K562 (cell line): ENCODE measurements at regions not wholly inside any gene's neighbourhood (a gene's known extent, or its start where the extent isn't known, plus 50 kb on each side); places are given as distances from the start of the nearest gene placed in this dataset.

Experiments used
- ATAC-seq: fragments of 200-7000 bp; cut with Tn5 transposase; 3 replicates; pipeline ENCODE4 v1.9.1; 2020; ENCODE audit warnings: moderate library complexity
- BruUV-seq: library from RNA; stranded (reverse); fragments of 400-500 nt; replicated peaks from 2 replicates; lab custom pipeline; 2021; lab: Mats Ljungman, UMichigan
- CTCF ChIA-PET: fragments of 300-600 bp; formaldehyde crosslinking; extraction: SDS; loops from one replicate; lab custom pipeline; 2021; ENCODE audit warnings: low intra/inter-chr PET ratio; lab: Yijun Ruan, JAX
- POLR2A ChIA-PET: fragments of 300-600, 350-650 bp; sonication (Branson Sonifier 250); formaldehyde crosslinking; extraction: SDS; loops from one replicate; lab custom pipeline; 2021; ENCODE audit warnings: antibody characterized with exemption, inconsistent platforms; lab: Yijun Ruan, JAX
- DNase-seq, 4 experiments: peaks; one replicate each; pipeline versions ENCODE4 v3.0.0 to v3.0.0-alpha.2; 2011 to 2018; ENCODE audit warnings: low spot score in 3 of 4, mixed read lengths in 3 of 4; ENCODE audit errors: extremely low read depth in 1 of 4
- FAIRE-seq: peaks from 2 replicates; lab custom pipeline; 2011; peaks lifted over from hg19 to GRCh38; lab: Jason Lieb, UNC
- H2AFZ ChIP-seq: 2 replicates; pipeline ENCODE4 v1.6.0; 2011; ENCODE audit warnings: low read depth, low read length, control low read depth, inconsistent platforms
- H3K27ac ChIP-seq: fragments of 200-600 bp; 3 replicates; pipeline ENCODE4 v1.8.0; 2011; ENCODE audit warnings: low read depth, mild to moderate bottlenecking, control low read depth, inconsistent platforms, low read length, moderate library complexity, mixed read lengths; ENCODE audit errors: extremely low read depth
- H3K27me3 ChIP-seq, 2 experiments: fragments of 300-600 bp in 1 of 2; 2 replicates in 1 of 2; 3 replicates in 1 of 2; pipeline versions ENCODE4 v1.6.0 to v1.8.0; 2011; ENCODE audit warnings: inconsistent platforms in 2 of 2, low read length in 2 of 2, mild to moderate bottlenecking in 1 of 2, mixed read lengths in 1 of 2, moderate library complexity in 1 of 2; ENCODE audit not compliant: control insufficient read depth in 2 of 2, insufficient read depth in 2 of 2
- H3K36me3 ChIP-seq: fragments of 300-600 bp; 3 replicates; pipeline ENCODE4 v1.8.0; 2011; ENCODE audit warnings: mild to moderate bottlenecking, low read length, inconsistent platforms; ENCODE audit not compliant: control insufficient read depth, insufficient read depth
- H3K4me1 ChIP-seq, 2 experiments: fragments of 200-600 bp in 1 of 2; replicated peaks in 1 of 2; 2 replicates in 1 of 2; 3 replicates in 1 of 2; pipeline versions ENCODE4 v1.5.1 to v1.8.0; 2011; ENCODE audit warnings: inconsistent platforms in 2 of 2, low read length in 2 of 2, mild to moderate bottlenecking in 1 of 2, mixed read lengths in 1 of 2, moderate library complexity in 1 of 2; ENCODE audit not compliant: control insufficient read depth in 2 of 2, insufficient read depth in 2 of 2
- H3K4me2 ChIP-seq: 2 replicates; pipeline ENCODE4 v1.6.1; 2011; ENCODE audit warnings: low read length, control low read depth, inconsistent platforms, mixed read lengths; ENCODE audit not compliant: insufficient read depth
- H3K4me3 ChIP-seq: fragments of 200-600 bp; sonication (generic), shearing (Covaris generic); 2 replicates; pipeline ENCODE4 v1.5.1; 2016; ENCODE audit warnings: control low read depth, inconsistent platforms
- H3K79me2 ChIP-seq: fragments of 200-600 bp; 3 replicates; pipeline ENCODE4 v1.8.0; 2011; ENCODE audit warnings: low read length, inconsistent platforms; ENCODE audit not compliant: control insufficient read depth, insufficient read depth
- H3K9ac ChIP-seq, 2 experiments: 2 replicates each; pipeline versions ENCODE4 v1.6.0 to v1.6.1; 2011; ENCODE audit warnings: low read depth in 2 of 2, low read length in 2 of 2, control low read depth in 1 of 2, inconsistent platforms in 1 of 2, mild to moderate bottlenecking in 1 of 2, mixed read lengths in 1 of 2; ENCODE audit not compliant: insufficient read depth in 1 of 2
- H3K9me1 ChIP-seq: one replicate; pipeline ENCODE4 v1.6.0; 2011; ENCODE audit warnings: inconsistent platforms, mild to moderate bottlenecking, low read length, moderate library complexity; ENCODE audit not compliant: control insufficient read depth, insufficient read depth
- H3K9me3 ChIP-seq: replicated peaks from 2 replicates; pipeline ENCODE4 v1.5.1; 2011; ENCODE audit warnings: low read depth, low read length, inconsistent platforms; ENCODE audit not compliant: control insufficient read depth, insufficient read depth
- H4K20me1 ChIP-seq: replicated peaks from 2 replicates; pipeline ENCODE4 v1.6.1; 2011; ENCODE audit warnings: low read length, inconsistent platforms, mixed read lengths; ENCODE audit not compliant: control insufficient read depth, insufficient read depth
- CEBPB ChIP-seq: fragments of 450-650 bp; IDR thresholded peaks from 2 replicates; pipeline ENCODE4 v1.6.1; 2016; ENCODE audit warnings: missing genetic modification characterization, missing compliant biosample characterization
- CREM ChIP-seq: IDR thresholded peaks from 2 replicates; pipeline ENCODE4 v1.6.1; 2014; ENCODE audit warnings: antibody characterized with exemption, low read depth
- NFE2L1 ChIP-seq: fragments of 450-650 bp; IDR thresholded peaks from 2 replicates; pipeline ENCODE4 v1.6.1; 2016; ENCODE audit warnings: missing genetic modification characterization, low read depth, mild to moderate bottlenecking, missing compliant biosample characterization, moderate library complexity, borderline replicate concordance
- POLR2G ChIP-seq: fragments of 200-400 bp; formaldehyde crosslinking; IDR thresholded peaks from 2 replicates; pipeline ENCODE4 v1.6.1; 2017; ENCODE audit warnings: low read depth, mild to moderate bottlenecking, antibody characterized with exemption, low read length, moderate library complexity
- ZFP36 ChIP-seq: fragments of 150-350 bp; IDR thresholded peaks from 2 replicates; pipeline ENCODE4 v1.6.1; 2018; ENCODE audit warnings: low read length, low read depth; ENCODE audit not compliant: partially characterized antibody
- WGBS: fragments of 100-300 bp; shearing (Covaris generic); methylation state at CpG from one replicate; pipeline ENCODE4 v1.1.6; 2016; ENCODE audit warnings: low coverage, mixed read lengths; ENCODE audit not compliant: insufficient coverage; ENCODE audit errors: missing lambda C conversion rate; 5-methylcytosine and 5-hydroxymethylcytosine counted together
- in situ Hi-C: fragments of 300-500 bp; cut with MboI; formaldehyde crosslinking; loops from 4 replicates; pipeline ENCODE4 v1.15.0; 2018; ENCODE audit warnings: inconsistent platforms, mixed read lengths
- intact Hi-C: fragments of 100-400 bp; cut with micrococcal nuclease; formaldehyde crosslinking; loops from 2 replicates; pipeline ENCODE4 v1.14.2; 2022
- TF ChIP-seq, protein P1 (sequence below): sonication (generic); formaldehyde crosslinking; IDR thresholded peaks from 2 replicates; pipeline ENCODE4 v1.9.0; 2022; ENCODE audit warnings: mild to moderate bottlenecking, missing genetic modification reagents
- TF ChIP-seq, protein P2 (sequence below): fragments of 200-400 bp; formaldehyde crosslinking; IDR thresholded peaks from 2 replicates; pipeline ENCODE4 v1.6.1; 2017; ENCODE audit warnings: mild to moderate bottlenecking, low read depth, low read length, moderate library complexity

DNA sequence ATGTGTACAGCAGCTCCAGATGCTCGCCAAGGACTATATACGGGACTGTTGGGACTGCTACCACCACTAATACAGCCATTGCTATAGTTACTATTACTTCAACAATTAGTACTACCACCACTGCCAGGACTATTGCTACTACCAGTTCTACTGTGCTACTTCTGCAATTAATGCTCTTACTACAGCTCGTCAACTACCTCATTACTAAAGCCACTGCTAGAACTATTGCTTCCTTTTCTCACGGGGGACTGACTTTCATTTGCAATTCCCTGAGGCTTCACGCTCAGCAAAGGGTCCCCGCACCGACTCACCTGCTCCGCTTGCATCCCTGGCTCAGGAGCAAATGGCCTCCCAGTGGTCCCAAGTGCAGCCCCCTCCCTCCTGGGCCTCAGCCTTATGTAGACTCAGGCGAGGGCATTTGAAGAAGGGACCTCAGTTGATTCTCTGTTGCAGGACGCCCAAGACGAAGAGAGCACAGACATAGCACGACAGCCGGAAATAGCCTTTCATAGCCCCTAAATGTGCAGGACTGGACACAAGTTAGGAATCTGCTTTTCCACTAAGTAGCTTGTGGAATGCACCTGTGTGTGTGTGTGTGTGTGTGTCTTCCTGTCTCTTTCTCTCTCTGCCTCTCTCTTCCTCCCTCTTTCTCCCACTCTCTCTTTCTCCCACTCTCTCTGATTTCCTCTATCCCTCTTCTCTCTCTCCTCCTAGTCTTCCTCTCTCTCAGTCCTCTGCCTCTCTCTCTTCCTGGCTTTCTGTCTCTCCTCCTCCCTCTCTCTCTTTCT is 294.8 kb downstream of the ASMT start:
- ChIA-PET POLR2A (no interaction called here), CTCF (no interaction called here)
- WGBS = 2% methylated on average over 12 of the region's 13 CpGs
- Histone ChIP-seq H3K9ac (no peak overlapping the region), H2AFZ (no peak overlapping the region), H4K20me1 (no peaks in the 10 kb centered on the region), H3K4me2 (no peak overlapping the region), H3K9me3 (no peaks in the 10 kb centered on the region; the same call in 1 of the 2 replicates), H3K9me1 (no peaks in the 10 kb centered on the region), H3K79me2 (no peaks in the 10 kb centered on the region), H3K27me3 (no peaks in the 10 kb centered on the region), H3K36me3 (no peaks in the 10 kb centered on the region), H3K4me3 (no peak overlapping the region)
- intact Hi-C loops = no loop called here
- no TSS peak for BruUV-seq
- in situ Hi-C loops = no loop called here
- DNase-seq = no peak
- no peak for ATAC-seq
- TF ChIP-seq, protein P1, sequence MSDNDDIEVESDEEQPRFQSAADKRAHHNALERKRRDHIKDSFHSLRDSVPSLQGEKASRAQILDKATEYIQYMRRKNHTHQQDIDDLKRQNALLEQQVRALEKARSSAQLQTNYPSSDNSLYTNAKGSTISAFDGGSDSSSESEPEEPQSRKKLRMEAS (CRISPR knock-in tag) = no peak
- TF ChIP-seq POLR2G (no peak), NFE2L1 (tag) (no peak), CEBPB (no peak), CREM (no peak), ZFP36 (no peak)
- TF ChIP-seq, protein P2, sequence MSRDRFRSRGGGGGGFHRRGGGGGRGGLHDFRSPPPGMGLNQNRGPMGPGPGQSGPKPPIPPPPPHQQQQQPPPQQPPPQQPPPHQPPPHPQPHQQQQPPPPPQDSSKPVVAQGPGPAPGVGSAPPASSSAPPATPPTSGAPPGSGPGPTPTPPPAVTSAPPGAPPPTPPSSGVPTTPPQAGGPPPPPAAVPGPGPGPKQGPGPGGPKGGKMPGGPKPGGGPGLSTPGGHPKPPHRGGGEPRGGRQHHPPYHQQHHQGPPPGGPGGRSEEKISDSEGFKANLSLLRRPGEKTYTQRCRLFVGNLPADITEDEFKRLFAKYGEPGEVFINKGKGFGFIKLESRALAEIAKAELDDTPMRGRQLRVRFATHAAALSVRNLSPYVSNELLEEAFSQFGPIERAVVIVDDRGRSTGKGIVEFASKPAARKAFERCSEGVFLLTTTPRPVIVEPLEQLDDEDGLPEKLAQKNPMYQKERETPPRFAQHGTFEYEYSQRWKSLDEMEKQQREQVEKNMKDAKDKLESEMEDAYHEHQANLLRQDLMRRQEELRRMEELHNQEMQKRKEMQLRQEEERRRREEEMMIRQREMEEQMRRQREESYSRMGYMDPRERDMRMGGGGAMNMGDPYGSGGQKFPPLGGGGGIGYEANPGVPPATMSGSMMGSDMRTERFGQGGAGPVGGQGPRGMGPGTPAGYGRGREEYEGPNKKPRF = no peak
- TF ChIP-seq, all 486 proteins: peak for 0
- Histone ChIP-seq H3K27ac (no peak overlapping the region), H3K4me1 (no peaks in the 10 kb centered on the region; a peak in 2 of 5 replicates)
- no peak for FAIRE-seq
